ENCODE measurements at regions not wholly inside any gene's neighbourhood (a gene's known extent, or its start where the extent isn't known, plus 50 kb on each side); places are given as distances from the start of the nearest gene placed in this dataset.

GRCh38 chr1:43034195-43034658 lies 75.6 kb upstream of the SLC2A1 start:
- 11% methylated on average over 1 of the region's 3 CpGs for WGBS, 2 donors
- intact Hi-C loops (cut with DNase I): no loop called here
- Histone ChIP-seq H3K9me3 (no peaks in the 10 kb centered on the region), H3K4me1 (peaks cover 4 to 30% (median 10%) of the 10 kb centered on the region in 3 donors), H3K27ac (peak overlapping the region in 3 of 4 donors; percentile 5 to 58 (median 43)), H3K4me3 (no peak overlapping the region), H3K36me3 (no peaks in the 10 kb centered on the region), H3K27me3 (no peaks in the 10 kb centered on the region)
- DNase-seq: no peak
- no peak for TF ChIP-seq CTCF (IDR thresholded peaks at IDR 0.05)
- no peak for TF ChIP-seq POLR2A (IDR thresholded peaks at IDR 0.05)

- H3K4me3 ChIP-seq: no peak overlapping the region
- H3K9me3 ChIP-seq: no peaks in the 10 kb centered on the region
- TF ChIP-seq CTCF (IDR thresholded peaks at IDR 0.05) (no peak), POLR2A (IDR thresholded peaks at IDR 0.05) (no peak)
- WGBS, 2 donors: 88 to 90% methylated on average over 4 to 13 of the region's 14 CpGs
- H3K36me3 ChIP-seq: no peaks in the 10 kb centered on the region
- H3K27ac ChIP-seq: no peak overlapping the region
- H3K4me1 ChIP-seq: peaks cover 4 to 28% (median 10%) of the 10 kb centered on the region in 3 donors
- intact Hi-C loops (cut with DNase I): no loop called here
- no peak for DNase-seq
- no peaks in the 10 kb centered on the region for H3K27me3 ChIP-seq
Measured at GRCh38 chr1:43031316-43032203, 72.9 kb upstream of the SLC2A1 start.

- Histone ChIP-seq H3K36me3 (no peaks in the 10 kb centered on the region), H3K4me3 (no peak overlapping the region), H3K4me1 (peaks cover 9 to 36% (median 15%) of the 10 kb centered on the region in 3 donors), H3K9me3 (no peaks in the 10 kb centered on the region), H3K27me3 (no peaks in the 10 kb centered on the region), H3K27ac (no peak overlapping the region)
- WGBS, 2 donors: 85 to 90% methylated on average over 7 of the region's 7 CpGs
- no peak for TF ChIP-seq CTCF (IDR thresholded peaks at IDR 0.05)
- DNase-seq: no peak
- intact Hi-C loops (cut with DNase I): no loop called here
Measured at GRCh38 chr1:43024905-43025304, 66.2 kb upstream of the SLC2A1 start.

GRCh38 chr1:43021547-43022474 lies 63.1 kb upstream of the SLC2A1 start:
- H3K36me3 ChIP-seq: no peaks in the 10 kb centered on the region
- TF ChIP-seq POLR2A (IDR thresholded peaks at IDR 0.05): peak in 1 of 4 donors; percentile 10
- no peak for TF ChIP-seq CTCF (IDR thresholded peaks at IDR 0.05)
- H3K27ac ChIP-seq: peak overlapping the region; percentile 75 to 87 (median 81)
- intact Hi-C loops (cut with DNase I): no loop called here
- H3K4me1 ChIP-seq: peaks cover 9 to 59% (median 15%) of the 10 kb centered on the region in 3 donors
- H3K4me3 ChIP-seq: no peak overlapping the region
- 36 to 42% methylated on average over 10 to 14 of the region's 14 CpGs for WGBS, 2 donors
- H3K9me3 ChIP-seq: no peaks in the 10 kb centered on the region
- DNase-seq: no peak
- no peaks in the 10 kb centered on the region for H3K27me3 ChIP-seq
